Mesendoderm (in vitro differentiated cells): ENCODE measurements at regions not wholly inside any gene's neighbourhood (a gene's known extent, or its start where the extent isn't known, plus 50 kb on each side); places are given as distances from the start of the nearest gene placed in this dataset.
"Not testable (repeated sequence)": the region's sequence is repeated elsewhere in the genome, so short reads cannot be mapped to it uniquely, and the experiment has no call there.

Source experiments
- DNase-seq: peaks from one replicate; pipeline ENCODE4 v3.0.0; 2013
- H2AK5ac ChIP-seq: 2 replicates; pipeline ENCODE4 v1.6.1; 2013; ENCODE audit warnings: low read length, inconsistent platforms
- H2BK120ac ChIP-seq: 2 replicates; pipeline ENCODE4 v1.6.1; 2013; ENCODE audit warnings: low read depth, mild to moderate bottlenecking, low read length, moderate library complexity, mixed read lengths
- H2BK15ac ChIP-seq: replicated peaks from 2 replicates; pipeline ENCODE4 v1.6.1; 2013; ENCODE audit warnings: low read depth, mild to moderate bottlenecking, moderate library complexity
- H2BK5ac ChIP-seq: 2 replicates; pipeline ENCODE4 v1.6.1; 2013; ENCODE audit warnings: low read length, inconsistent platforms
- H3K18ac ChIP-seq: 2 replicates; pipeline ENCODE4 v1.6.1; 2013; ENCODE audit warnings: mild to moderate bottlenecking, low read length, mixed read lengths
- H3K23ac ChIP-seq: one replicate; pipeline ENCODE4 v1.6.1; 2013; ENCODE audit warnings: low read length
- H3K27ac ChIP-seq: 2 replicates; pipeline ENCODE4 v1.5.1; 2013; ENCODE audit warnings: low read depth, mild to moderate bottlenecking, inconsistent platforms, low read length, moderate library complexity
- H3K27me3 ChIP-seq: 2 replicates; pipeline ENCODE4 v1.6.1; 2013; ENCODE audit warnings: low read length, control low read depth, mild to moderate bottlenecking, inconsistent platforms; ENCODE audit not compliant: insufficient read depth, poor library complexity
- H3K36me3 ChIP-seq: 2 replicates; pipeline ENCODE4 v1.6.1; 2013; ENCODE audit warnings: low read length, inconsistent platforms; ENCODE audit not compliant: control insufficient read depth, insufficient read depth
- H3K4ac ChIP-seq: one replicate; pipeline ENCODE4 v1.6.1; 2013; ENCODE audit warnings: low read depth, mild to moderate bottlenecking, low read length, moderate library complexity
- H3K4me1 ChIP-seq: 2 replicates; pipeline ENCODE4 v1.6.1; 2013; ENCODE audit warnings: low read depth, low read length, inconsistent platforms; ENCODE audit not compliant: control insufficient read depth
- H3K4me2 ChIP-seq: 2 replicates; pipeline ENCODE4 v1.6.1; 2013; ENCODE audit warnings: low read length
- H3K4me3 ChIP-seq: 2 replicates; pipeline ENCODE4 v1.5.1; 2013; ENCODE audit warnings: mild to moderate bottlenecking, low read length
- H3K56ac ChIP-seq: one replicate; pipeline ENCODE4 v1.6.1; 2013; ENCODE audit warnings: low read length
- H3K79me1 ChIP-seq: 2 replicates; pipeline ENCODE4 v1.6.1; 2013; ENCODE audit warnings: low read length, inconsistent platforms
- H3K79me2 ChIP-seq: 2 replicates; pipeline ENCODE4 v1.6.1; 2013; ENCODE audit warnings: mild to moderate bottlenecking, low read length; ENCODE audit not compliant: control insufficient read depth, insufficient read depth
- H3K9ac ChIP-seq: 2 replicates; pipeline ENCODE4 v1.6.1; 2013; ENCODE audit warnings: low read length, inconsistent platforms
- H4K5ac ChIP-seq: one replicate; pipeline ENCODE4 v1.6.1; 2013; ENCODE audit warnings: low read length
- H4K8ac ChIP-seq: one replicate; pipeline ENCODE4 v1.6.1; 2013; ENCODE audit warnings: low read depth, mild to moderate bottlenecking, control low read depth, low read length, moderate library complexity
- WGBS: extraction: QIAGEN DNeasy Blood & Tissue Kit; methylation state at CpG from one replicate; pipeline ENCODE4 v1.1.7; 2013; ENCODE audit warnings: low lambda C conversion rate, missing lambda C conversion rate; ENCODE audit not compliant: insufficient coverage; ENCODE audit errors: extremely low coverage; 5-methylcytosine and 5-hydroxymethylcytosine counted together

DNA sequence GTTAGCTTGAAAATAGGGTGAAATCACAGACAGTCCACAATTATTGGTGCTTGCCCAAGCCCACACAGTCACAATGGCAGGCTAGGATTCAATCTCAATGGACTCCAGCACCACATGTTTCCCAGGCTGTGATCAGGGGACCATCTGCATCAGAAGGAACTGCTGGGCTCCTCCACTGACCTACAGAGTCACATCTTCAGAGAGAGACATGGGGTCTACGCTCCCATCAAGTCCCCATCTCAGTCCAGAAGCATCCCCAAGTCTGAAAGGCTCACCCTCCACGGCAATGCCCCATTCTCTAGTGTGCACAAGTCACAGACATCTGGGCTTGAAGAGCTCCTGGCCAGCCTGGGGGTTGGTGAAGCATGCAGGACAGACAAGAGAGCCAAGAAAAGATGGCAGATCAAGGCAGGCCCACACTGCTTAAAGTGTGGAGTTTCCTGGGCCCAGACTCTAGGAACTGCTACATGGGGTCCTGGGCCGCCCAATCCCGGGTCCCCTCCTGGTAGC, 262.5 kb downstream of the NPHP4 start:
- WGBS, result no CpG with 5 or more reads among the region's 4 CpGs
- H3K4ac ChIP-seq, result no peak overlapping the region
- H2AK5ac ChIP-seq, result no peak overlapping the region
- no peak overlapping the region for H3K9ac ChIP-seq
- H3K4me3 ChIP-seq, result no peak overlapping the region
- H3K56ac ChIP-seq, result no peak overlapping the region
- H3K18ac ChIP-seq, result no peak overlapping the region
- H2BK120ac ChIP-seq, result no peak overlapping the region
- no peaks in the 10 kb centered on the region for H3K36me3 ChIP-seq
- H2BK5ac ChIP-seq, result no peak overlapping the region
- H4K8ac ChIP-seq, result no peak overlapping the region
- H4K5ac ChIP-seq, result no peak overlapping the region
- H3K23ac ChIP-seq, result no peak overlapping the region
- no peak overlapping the region for H3K4me2 ChIP-seq
- H3K27me3 ChIP-seq, result no peaks in the 10 kb centered on the region
- H3K4me1 ChIP-seq, result no peaks in the 10 kb centered on the region
- H2BK15ac ChIP-seq, result no peak overlapping the region
- H3K79me2 ChIP-seq, result no peaks in the 10 kb centered on the region
- no peak overlapping the region for H3K27ac ChIP-seq
- DNase-seq, result no peak
- H3K79me1 ChIP-seq, result no peaks in the 10 kb centered on the region

DNA sequence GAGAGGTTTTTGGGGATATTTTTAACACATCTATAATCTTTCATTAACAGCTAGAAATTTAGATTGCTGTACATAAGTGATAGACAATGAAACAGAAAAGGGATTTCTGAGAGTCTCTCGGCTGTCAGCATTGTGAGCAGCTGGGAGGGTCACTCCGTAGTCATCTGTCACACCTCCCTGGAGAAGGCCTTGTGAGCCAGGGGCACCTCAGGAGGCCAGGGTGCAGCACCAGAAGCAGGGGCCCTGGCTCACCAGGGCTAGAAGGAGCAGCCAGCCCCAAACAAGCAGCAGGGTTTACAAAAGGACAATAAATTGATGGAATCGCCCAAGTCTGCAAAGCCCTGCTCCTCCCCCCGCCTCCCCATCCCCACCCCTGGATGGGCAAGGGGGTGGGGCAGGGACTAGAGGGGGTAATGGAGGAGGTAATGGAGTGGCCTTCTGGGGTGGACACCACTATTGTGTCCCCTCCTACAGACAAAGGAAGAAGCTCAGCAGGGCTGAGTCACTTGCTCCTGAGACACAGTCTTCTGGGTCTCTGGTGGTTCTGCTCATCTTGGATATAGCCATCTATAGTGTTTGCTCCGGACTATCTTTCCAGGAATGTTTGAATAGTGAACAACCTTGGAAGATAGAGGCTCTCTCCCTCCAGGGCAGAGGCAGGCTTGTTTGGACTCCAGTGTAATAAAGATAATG, 263.4 kb downstream of the NPHP4 start:
- Histone ChIP-seq H2BK120ac (no peak overlapping the region), H2AK5ac (no peak overlapping the region), H2BK15ac (no peak overlapping the region), H3K79me1 (no peaks in the 10 kb centered on the region), H3K18ac (no peak overlapping the region), H3K36me3 (no peaks in the 10 kb centered on the region), H3K4me3 (no peak overlapping the region), H2BK5ac (no peak overlapping the region), H4K8ac (no peak overlapping the region), H3K56ac (no peak overlapping the region), H3K27ac (no peak overlapping the region), H3K9ac (no peak overlapping the region), H3K23ac (no peak overlapping the region), H4K5ac (no peak overlapping the region), H3K4me2 (no peak overlapping the region), H3K4me1 (no peaks in the 10 kb centered on the region), H3K27me3 (no peaks in the 10 kb centered on the region), H3K4ac (no peak overlapping the region), H3K79me2 (no peaks in the 10 kb centered on the region)
- no CpG with 5 or more reads among the region's 5 CpGs for WGBS
- DNase-seq, result no peak

DNA sequence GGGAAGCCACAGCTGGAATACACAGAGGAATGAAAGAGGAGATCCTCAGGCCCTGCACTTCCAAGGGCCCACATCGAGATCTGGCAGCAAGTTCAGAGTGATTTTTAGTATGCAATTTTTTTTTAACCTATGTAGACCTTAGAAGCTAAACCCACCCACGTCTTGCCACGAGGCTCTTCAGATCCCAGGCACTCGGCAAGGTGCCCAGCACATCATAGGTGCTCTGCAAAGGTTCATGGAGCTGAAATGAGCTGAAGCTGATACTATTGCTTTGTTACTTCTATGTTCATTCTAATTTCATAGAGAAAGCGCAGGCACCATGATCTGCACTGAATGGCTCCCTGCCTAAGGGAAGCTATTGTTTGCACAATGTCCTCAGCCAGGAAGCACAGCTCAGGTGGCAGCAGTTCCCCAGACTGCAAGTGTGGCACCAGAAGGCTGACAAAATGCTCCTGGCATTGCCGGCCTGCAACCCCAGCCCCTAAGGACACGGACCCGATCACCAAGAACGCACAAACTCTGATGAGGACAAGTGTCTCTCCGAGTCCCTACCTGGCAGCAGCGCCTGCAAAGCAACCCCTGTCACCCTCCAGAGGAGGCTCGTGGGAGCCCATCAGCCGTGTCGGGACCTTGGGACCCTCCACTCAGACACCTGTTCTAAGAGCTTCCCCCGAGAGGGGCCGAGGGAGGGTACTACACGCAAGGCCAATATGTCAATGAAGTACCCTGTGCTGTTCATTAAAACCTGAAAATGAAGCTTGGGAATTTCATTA, 264.2 kb downstream of the NPHP4 start:
- Histone ChIP-seq H3K23ac (no peak overlapping the region), H2BK5ac (no peak overlapping the region), H3K27me3 (no peaks in the 10 kb centered on the region), H2BK120ac (no peak overlapping the region), H3K4me2 (no peak overlapping the region), H4K5ac (no peak overlapping the region), H3K9ac (no peak overlapping the region), H3K4me1 (no peaks in the 10 kb centered on the region), H3K79me2 (no peaks in the 10 kb centered on the region), H3K4ac (no peak overlapping the region), H3K27ac (no peak overlapping the region), H2AK5ac (no peak overlapping the region), H3K4me3 (no peak overlapping the region), H3K36me3 (no peaks in the 10 kb centered on the region), H2BK15ac (no peak overlapping the region), H3K18ac (no peak overlapping the region), H4K8ac (no peak overlapping the region), H3K79me1 (no peaks in the 10 kb centered on the region), H3K56ac (no peak overlapping the region)
- no peak for DNase-seq
- WGBS, result no CpG with 5 or more reads among the region's 17 CpGs

DNA sequence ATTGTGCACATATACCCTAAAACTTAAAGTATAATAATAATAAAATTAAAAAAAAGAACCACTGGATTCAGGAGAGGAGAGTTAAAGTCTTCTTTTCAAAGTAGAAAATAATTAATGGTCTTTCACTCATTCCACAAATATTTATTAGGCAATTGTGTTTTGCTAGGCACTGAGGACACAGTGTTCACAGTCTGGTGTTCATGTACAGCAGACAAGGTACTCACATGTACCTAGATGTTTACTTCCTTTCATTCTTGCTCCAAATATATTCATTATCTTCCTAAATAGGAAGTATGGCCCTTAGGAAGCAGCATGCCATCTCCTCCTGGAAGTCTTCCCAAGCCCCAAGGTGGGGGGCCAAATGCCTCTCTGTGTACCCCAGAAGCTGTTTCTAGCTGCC, 265.0 kb downstream of the NPHP4 start:
- no peak overlapping the region for H2AK5ac ChIP-seq
- DNase-seq, result no peak
- no peak overlapping the region for H3K23ac ChIP-seq
- H3K36me3 ChIP-seq, result no peaks in the 10 kb centered on the region
- H4K8ac ChIP-seq, result no peak overlapping the region
- H3K56ac ChIP-seq, result no peak overlapping the region
- no peak overlapping the region for H3K4me2 ChIP-seq
- H3K27me3 ChIP-seq, result no peaks in the 10 kb centered on the region
- no peaks in the 10 kb centered on the region for H3K79me2 ChIP-seq
- no peak overlapping the region for H3K4ac ChIP-seq
- H3K4me3 ChIP-seq, result no peak overlapping the region
- H3K79me1 ChIP-seq, result no peaks in the 10 kb centered on the region
- no peak overlapping the region for H2BK120ac ChIP-seq
- no peak overlapping the region for H2BK15ac ChIP-seq
- no peak overlapping the region for H2BK5ac ChIP-seq
- H3K18ac ChIP-seq, result no peak overlapping the region
- H3K4me1 ChIP-seq, result no peaks in the 10 kb centered on the region
- H3K27ac ChIP-seq, result no peak overlapping the region
- no peak overlapping the region for H4K5ac ChIP-seq
- H3K9ac ChIP-seq, result no peak overlapping the region

DNA sequence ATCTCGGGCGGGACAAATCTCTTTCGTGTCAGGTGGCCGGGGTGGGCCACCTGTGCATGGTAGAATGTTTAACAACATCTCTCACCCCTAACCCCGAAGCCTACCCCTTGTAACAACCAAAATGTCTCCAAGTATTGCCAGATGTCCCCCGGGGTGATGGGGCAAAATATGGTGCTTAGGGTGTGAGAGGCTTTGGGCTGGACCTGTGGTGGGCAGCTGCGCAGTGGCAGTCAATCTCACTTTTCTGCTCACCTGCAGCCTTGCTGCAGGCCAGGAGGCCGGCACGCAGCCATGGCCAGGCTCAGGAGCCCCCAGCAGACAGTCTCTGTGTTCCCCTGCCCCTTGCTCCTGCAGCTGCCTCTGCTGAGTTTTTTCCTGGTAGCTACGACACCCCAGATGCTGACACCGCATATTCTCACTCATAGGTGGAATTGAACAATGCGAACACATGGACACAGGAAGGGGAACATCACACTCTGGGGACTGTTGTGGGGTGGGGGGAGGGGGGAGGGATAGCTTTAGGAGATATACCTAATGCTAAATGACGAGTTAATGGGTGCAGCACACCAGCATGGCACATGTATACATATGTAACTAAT, 265.5 kb downstream of the NPHP4 start:
- H3K4me1 ChIP-seq, result not testable (repeated sequence)

More for the DNA sequence above, 265.5 kb downstream of the NPHP4 start:
- not testable (repeated sequence) for H2BK5ac ChIP-seq, H3K4me3 ChIP-seq, H3K4ac ChIP-seq, H3K56ac ChIP-seq, H2BK15ac ChIP-seq, H3K79me2 ChIP-seq, H3K36me3 ChIP-seq, H3K18ac ChIP-seq, H3K9ac ChIP-seq, H3K23ac ChIP-seq, H4K8ac ChIP-seq, H3K27ac ChIP-seq, H2AK5ac ChIP-seq, H3K4me2 ChIP-seq, DNase-seq, H4K5ac ChIP-seq, H2BK120ac ChIP-seq, H3K27me3 ChIP-seq, H3K79me1 ChIP-seq
- WGBS, result no CpG with 5 or more reads among the region's 13 CpGs
